ENCODE measurements at regions not wholly inside any gene's neighbourhood (a gene's known extent, or its start where the extent isn't known, plus 50 kb on each side); places are given as distances from the start of the nearest gene placed in this dataset.

GRCh38 chr4:136025540-136025939 lies 1506.8 kb downstream of the PCDH18 start:
- no peak for FAIRE-seq
- DNase-seq (ENCODE audit: insufficient read length, low spot score) = no peak
- TF ChIP-seq POLR2A (IDR thresholded peaks at IDR 0.05; ENCODE audit: low read depth, low read length) = no peak

DNA sequence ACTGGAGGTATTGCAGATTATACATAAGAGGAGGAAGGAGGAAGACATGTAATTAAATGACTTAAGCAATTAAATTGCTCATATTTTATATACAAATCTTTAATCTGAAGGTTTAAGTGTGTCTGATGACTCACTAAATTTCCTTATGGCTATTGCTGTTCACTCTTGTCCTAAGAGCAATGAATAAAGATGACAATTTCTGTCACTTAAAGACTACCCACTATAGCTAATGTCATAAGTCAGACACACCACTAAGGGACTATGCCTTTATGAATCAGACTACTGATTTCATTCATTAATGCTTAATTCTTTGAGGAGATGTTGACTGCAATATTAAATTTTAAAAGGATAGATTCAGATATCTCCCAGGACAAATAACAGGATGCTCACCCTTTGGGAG lies 1514.7 kb downstream of the PCDH18 start:
- TF ChIP-seq POLR2A (IDR thresholded peaks at IDR 0.05; ENCODE audit: low read depth, low read length) = no peak
- FAIRE-seq = no peak
- DNase-seq (ENCODE audit: insufficient read length, low spot score) = no peak

DNA sequence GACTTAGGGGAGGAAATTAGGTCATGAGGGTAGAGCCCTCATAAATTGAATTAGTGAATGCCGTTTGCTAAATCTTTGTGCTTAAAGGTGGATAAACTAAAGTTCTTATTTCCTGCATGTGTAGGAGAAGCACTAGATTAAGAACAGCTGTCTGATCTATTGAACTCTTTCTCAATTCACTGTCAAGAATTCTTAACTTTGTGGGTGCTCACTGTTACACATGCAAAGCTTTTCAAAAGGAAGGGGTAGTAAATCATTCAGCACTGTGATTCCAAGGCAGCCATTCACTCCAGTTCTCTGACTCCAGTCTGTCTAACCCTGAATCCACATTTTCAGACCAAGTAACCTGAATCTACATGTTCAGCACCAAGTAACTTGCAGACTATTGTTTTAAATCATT lies 1520.1 kb downstream of the PCDH18 start:
- DNase-seq (ENCODE audit: insufficient read length, low spot score) = no peak
- TF ChIP-seq POLR2A (IDR thresholded peaks at IDR 0.05; ENCODE audit: low read depth, low read length) = no peak
- FAIRE-seq = no peak

GRCh38 chr4:136009258-136009832 lies 1522.9 kb downstream of the PCDH18 start:
- no peak for TF ChIP-seq POLR2A (IDR thresholded peaks at IDR 0.05; ENCODE audit: low read depth, low read length)
- FAIRE-seq (no peak), DNase-seq (ENCODE audit: insufficient read length, low spot score) (no peak)

GRCh38 chr4:136007991-136008390 lies 1524.3 kb downstream of the PCDH18 start:
- no peak for TF ChIP-seq POLR2A (IDR thresholded peaks at IDR 0.05; ENCODE audit: low read depth, low read length)
- no peak for DNase-seq (ENCODE audit: insufficient read length, low spot score)
- no peak for FAIRE-seq

DNA sequence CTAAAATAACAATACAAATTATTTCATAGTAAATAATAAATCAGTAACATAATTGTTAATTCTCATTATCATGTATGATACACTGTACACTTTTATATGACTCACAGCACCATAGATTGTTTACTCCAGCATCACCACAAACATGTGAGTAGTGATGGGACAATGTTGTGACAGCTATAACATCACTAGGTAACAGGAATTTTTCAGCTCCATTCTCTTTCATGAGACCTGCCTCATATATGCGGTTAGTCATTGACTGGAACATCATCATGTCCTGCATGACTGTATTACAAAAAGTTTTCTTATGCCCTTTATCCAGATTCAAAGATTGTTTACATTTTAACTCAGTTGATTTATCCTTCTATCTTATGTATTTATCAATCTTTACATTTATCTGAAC lies 1530.0 kb downstream of the PCDH18 start:
- no peak for DNase-seq (ENCODE audit: insufficient read length, low spot score)
- no peak for FAIRE-seq
- no peak for TF ChIP-seq POLR2A (IDR thresholded peaks at IDR 0.05; ENCODE audit: low read depth, low read length)

GRCh38 chr4:136001791-136002190 lies 1530.5 kb downstream of the PCDH18 start:
- no peak for TF ChIP-seq POLR2A (IDR thresholded peaks at IDR 0.05; ENCODE audit: low read depth, low read length)
- FAIRE-seq (no peak), DNase-seq (ENCODE audit: insufficient read length, low spot score) (no peak)

DNA sequence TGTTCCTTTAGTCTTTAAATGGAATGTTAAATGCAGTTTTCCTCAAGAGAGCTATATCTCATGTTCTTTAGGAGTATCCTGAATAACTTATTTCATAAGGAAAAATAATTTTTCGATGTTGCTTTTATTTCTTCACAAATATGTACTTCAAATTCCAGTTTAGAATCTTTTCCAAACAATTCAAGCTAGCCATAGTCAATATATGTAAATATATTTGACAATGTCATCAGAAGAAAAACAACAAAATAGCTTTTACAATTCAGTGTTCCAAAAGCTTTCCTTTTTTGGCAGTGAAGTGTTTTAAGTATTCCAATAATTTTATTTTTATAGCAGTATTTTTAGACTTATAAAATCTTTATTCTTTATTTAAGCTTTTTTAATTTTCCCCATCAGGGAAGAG lies 1532.0 kb downstream of the PCDH18 start:
- no peak for DNase-seq (ENCODE audit: insufficient read length, low spot score)
- TF ChIP-seq POLR2A (IDR thresholded peaks at IDR 0.05; ENCODE audit: low read depth, low read length) = no peak

GRCh38 chr4:135994360-135994759 lies 1537.9 kb downstream of the PCDH18 start:
- DNase-seq (ENCODE audit: insufficient read length, low spot score) = no peak
- no peak for FAIRE-seq
- TF ChIP-seq POLR2A (IDR thresholded peaks at IDR 0.05; ENCODE audit: low read depth, low read length) = no peak

More for the DNA sequence above, 1532.0 kb downstream of the PCDH18 start:
- FAIRE-seq = no peak

DNA sequence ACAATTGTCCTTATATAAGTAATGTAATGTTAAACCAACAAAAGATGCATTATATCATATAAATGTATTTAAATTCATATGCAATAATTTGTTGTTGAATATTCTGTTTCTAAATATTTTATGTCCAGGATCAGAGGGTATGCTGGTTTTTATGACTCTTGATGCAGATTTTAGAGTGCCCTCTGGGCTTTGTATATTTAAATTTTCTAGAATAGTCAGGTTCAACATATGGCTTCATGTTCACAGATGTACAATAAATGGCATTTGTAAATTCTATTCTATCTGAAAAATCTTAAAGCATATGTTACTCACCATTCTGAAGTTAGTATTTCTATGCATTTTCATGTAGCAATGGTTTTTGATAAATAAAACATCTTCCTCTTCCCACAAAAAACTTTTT lies 1555.4 kb downstream of the PCDH18 start:
- no peak for FAIRE-seq
- TF ChIP-seq POLR2A (IDR thresholded peaks at IDR 0.05; ENCODE audit: low read depth, low read length) = no peak
- no peak for DNase-seq (ENCODE audit: insufficient read length, low spot score)

DNA sequence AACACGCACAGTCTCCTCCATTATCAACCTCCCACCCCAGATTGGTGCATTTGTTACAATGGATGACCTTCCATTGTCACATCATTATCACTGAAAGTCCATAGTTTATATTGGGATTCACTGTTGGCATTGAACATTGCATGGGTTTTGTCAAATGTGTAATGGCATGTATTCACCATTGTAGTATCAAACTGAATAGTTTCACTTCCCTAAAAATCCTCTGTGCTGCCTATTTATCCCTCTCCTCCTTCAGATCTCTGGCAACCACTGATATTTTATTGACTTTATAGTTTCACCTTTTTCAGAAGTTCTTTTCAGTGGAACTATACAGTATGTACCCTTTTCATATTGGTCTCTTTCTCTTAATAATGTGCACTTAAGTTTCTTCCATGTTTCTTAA lies 1565.4 kb downstream of the PCDH18 start:
- no peak for DNase-seq (ENCODE audit: insufficient read length, low spot score)
- no peak for TF ChIP-seq POLR2A (IDR thresholded peaks at IDR 0.05; ENCODE audit: low read depth, low read length)
- no peak for FAIRE-seq

DNA sequence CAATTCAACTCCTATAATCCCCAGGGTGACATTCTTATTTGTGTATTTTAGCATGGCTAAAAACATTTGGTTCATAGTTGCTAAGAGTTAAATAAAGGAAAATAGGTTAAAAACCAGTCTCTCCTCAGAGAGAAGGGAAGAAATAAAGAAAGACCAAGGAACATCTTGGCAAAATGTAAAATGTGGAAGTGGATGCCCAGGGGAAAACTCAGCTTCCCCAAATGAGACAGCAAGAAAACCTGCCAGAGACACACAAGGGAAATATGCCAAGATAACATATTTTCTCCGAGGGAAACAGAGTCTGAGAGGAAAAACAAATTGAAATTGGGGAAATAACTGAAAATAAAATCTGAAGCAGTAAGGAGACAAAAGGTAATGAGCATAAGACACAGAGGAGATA lies 1569.3 kb downstream of the PCDH18 start:
- FAIRE-seq = no peak

DNA sequence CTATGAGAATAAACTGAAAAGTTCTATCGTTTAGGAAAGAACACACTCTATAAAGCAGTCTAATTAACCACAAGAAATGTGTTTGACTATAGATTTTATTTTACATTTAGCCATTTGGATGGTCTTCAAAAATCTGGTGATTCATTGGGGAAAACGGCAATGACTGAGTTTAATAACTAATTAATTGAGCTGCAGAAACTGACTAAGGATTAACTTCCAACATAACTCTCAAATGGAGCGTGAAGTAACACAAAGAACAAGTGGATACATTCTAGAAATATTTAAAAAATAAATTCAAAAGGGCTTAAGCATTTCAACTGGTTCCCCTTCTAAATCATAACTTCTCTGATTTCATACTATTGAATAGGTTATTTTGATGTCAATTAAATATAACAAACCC lies 1582.4 kb downstream of the PCDH18 start:
- no peak for TF ChIP-seq POLR2A (IDR thresholded peaks at IDR 0.05; ENCODE audit: low read depth, low read length)
- FAIRE-seq (no peak), DNase-seq (ENCODE audit: insufficient read length, low spot score) (no peak)

More for the DNA sequence above, 1569.3 kb downstream of the PCDH18 start:
- TF ChIP-seq POLR2A (IDR thresholded peaks at IDR 0.05; ENCODE audit: low read depth, low read length) = no peak
- DNase-seq (ENCODE audit: insufficient read length, low spot score) = no peak

DNA sequence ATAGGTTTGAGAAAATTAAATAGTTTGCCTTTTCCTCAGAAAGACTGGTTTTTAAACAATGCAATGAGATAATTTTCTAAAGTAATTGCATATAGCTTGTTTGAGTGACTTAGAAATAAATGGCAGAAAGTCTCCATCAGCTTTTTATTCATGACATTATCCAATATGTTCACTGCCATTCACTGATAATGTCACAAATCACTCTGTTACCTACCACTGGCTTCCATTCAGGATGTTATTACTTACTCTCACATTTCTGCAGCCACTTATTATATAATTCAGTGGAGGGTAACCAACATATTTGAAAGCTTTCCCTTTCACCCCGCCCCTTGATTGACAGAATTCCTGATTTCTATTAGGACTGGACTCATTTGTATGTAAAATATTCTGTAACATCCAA lies 1583.5 kb downstream of the PCDH18 start:
- TF ChIP-seq POLR2A (IDR thresholded peaks at IDR 0.05; ENCODE audit: low read depth, low read length) = no peak
- FAIRE-seq (no peak), DNase-seq (ENCODE audit: insufficient read length, low spot score) (no peak)

- DNase-seq (ENCODE audit: insufficient read length, low spot score) (no peak), FAIRE-seq (no peak)
- no peak for TF ChIP-seq POLR2A (IDR thresholded peaks at IDR 0.05; ENCODE audit: low read depth, low read length)
Observed at GRCh38 chr4:135941671-135942070, 1590.6 kb downstream of the PCDH18 start.

DNA sequence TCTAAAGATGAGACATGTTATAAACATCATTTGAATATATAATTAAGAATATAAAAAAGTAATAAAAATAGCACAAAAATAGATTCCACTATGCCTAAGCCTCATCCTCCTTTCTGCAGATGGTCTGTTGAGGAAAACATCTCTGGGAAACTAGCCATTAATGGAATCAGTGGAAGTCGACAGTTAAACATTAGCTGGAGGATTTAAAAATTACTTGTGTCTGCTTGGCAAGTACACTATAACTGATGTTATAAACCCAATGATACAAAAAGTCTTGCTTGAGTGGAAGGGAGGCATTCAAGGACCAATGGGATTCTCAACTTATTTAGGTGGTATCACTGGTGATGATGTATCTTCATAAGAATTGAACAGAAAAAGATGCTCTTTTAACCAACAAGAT lies 1598.3 kb downstream of the PCDH18 start:
- no peak for TF ChIP-seq POLR2A (IDR thresholded peaks at IDR 0.05; ENCODE audit: low read depth, low read length)
- FAIRE-seq (no peak), DNase-seq (ENCODE audit: insufficient read length, low spot score) (no peak)

Measured in H54 (cell line).